ENCODE measurements at regions not wholly inside any gene's neighbourhood (a gene's known extent, or its start where the extent isn't known, plus 50 kb on each side); places are given as distances from the start of the nearest gene placed in this dataset.

GRCh38 chr13:74206855-74207254 lies 72.7 kb upstream of the KLF12 start:
- TF ChIP-seq TAF1 (IDR thresholded peaks at IDR 0.05; ENCODE audit: borderline replicate concordance, low read depth, low read length) (no peak), TCF12 (IDR thresholded peaks at IDR 0.05) (no peak), CTCF (IDR thresholded peaks at IDR 0.05) (no peak), MAX (IDR thresholded peaks at IDR 0.05; ENCODE audit: low read depth) (no peak), NFIC (IDR thresholded peaks at IDR 0.05; ENCODE audit: borderline replicate concordance) (no peak), YY1 (IDR thresholded peaks at IDR 0.05; ENCODE audit: low read depth) (no peak)
